ENCODE measurements at regions not wholly inside any gene's neighbourhood (a gene's known extent, or its start where the extent isn't known, plus 50 kb on each side); places are given as distances from the start of the nearest gene placed in this dataset.

DNA sequence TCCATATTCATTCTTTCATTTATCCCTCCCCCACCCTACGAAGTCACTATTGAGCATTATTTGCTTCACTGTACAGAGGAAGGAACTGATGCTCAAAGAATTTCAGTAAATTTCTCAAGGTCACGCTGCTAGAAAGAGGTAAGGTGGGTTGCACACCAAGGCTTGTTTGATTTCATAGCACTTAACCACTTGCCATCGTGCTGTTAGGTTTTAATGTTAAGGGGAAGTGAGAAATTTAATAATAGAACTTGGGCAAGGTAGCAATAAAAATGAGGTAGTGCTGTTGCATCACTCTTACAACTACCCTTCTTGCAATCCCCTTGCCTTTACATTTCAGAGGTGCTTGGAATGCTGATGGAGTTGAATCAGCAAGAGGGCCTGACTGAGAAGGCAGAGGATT is 343.1 kb downstream of the MID1IP1 start:
- TF ChIP-seq CTCF (IDR thresholded peaks at IDR 0.05; ENCODE audit: low read depth, low read length, missing input control) (no peak), MAX (IDR thresholded peaks at IDR 0.05) (no peak), YY1 (IDR thresholded peaks at IDR 0.05) (no peak)
